ENCODE measurements at regions not wholly inside any gene's neighbourhood (a gene's known extent, or its start where the extent isn't known, plus 50 kb on each side); places are given as distances from the start of the nearest gene placed in this dataset. TPM values are rescaled to one million over a fixed set of nuclear protein-coding genes. Genes with fewer than 3 reads are reported as not detected.

DNA sequence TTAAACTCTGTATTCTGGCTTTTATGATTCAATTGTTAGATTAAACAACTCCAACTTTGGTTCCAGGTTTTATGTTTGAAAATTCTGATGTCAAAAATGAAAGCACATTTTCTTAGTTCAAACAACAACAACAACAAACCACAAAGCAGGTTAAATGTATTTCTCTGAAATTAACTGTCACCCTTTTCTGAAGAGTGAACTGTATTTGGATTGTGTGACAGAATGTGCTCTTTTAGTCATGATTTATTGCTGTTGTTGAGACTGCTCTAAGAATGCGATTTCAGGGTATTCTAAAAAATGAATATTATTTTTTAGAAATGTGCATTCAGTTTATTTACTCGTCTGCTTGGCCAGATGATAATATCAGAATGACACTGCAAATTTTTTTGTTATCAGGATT lies 144.1 kb downstream of the GNAI1 start:
- POLR2A ChIA-PET = interaction anchor here (0.6 kb wide), 1 partner anchor 192 kb away, joined by 5 read pairs; no protein-coding TSS in a partner anchor
- Histone ChIP-seq H3K4me1 (ENCODE audit: insufficient read depth, low read length, poor library complexity, severe bottlenecking) (no peaks in the 10 kb centered on the region), H3K9me2 (ENCODE audit: insufficient read depth, low read length) (no peaks in the 10 kb centered on the region), H2AFZ (ENCODE audit: low read length) (no peak overlapping the region), H3K79me2 (ENCODE audit: insufficient read depth, low read depth, low read length) (no peaks in the 10 kb centered on the region), H3K36me3 (ENCODE audit: insufficient read depth, low read length) (no peaks in the 10 kb centered on the region), H3K4me2 (ENCODE audit: low read length) (no peak overlapping the region), H4K20me1 (ENCODE audit: insufficient read depth, low read length) (no peaks in the 10 kb centered on the region), H3K27ac (ENCODE audit: low read depth, low read length, poor library complexity, severe bottlenecking) (no peak overlapping the region), H3K9me3 (ENCODE audit: low read length) (no peaks in the 10 kb centered on the region), H3K4me3 (ENCODE audit: low read depth, low read length, poor library complexity, severe bottlenecking) (no peak overlapping the region)
- DNase-seq (ENCODE audit: low spot score) = no peak
- TF ChIP-seq, protein P1, sequence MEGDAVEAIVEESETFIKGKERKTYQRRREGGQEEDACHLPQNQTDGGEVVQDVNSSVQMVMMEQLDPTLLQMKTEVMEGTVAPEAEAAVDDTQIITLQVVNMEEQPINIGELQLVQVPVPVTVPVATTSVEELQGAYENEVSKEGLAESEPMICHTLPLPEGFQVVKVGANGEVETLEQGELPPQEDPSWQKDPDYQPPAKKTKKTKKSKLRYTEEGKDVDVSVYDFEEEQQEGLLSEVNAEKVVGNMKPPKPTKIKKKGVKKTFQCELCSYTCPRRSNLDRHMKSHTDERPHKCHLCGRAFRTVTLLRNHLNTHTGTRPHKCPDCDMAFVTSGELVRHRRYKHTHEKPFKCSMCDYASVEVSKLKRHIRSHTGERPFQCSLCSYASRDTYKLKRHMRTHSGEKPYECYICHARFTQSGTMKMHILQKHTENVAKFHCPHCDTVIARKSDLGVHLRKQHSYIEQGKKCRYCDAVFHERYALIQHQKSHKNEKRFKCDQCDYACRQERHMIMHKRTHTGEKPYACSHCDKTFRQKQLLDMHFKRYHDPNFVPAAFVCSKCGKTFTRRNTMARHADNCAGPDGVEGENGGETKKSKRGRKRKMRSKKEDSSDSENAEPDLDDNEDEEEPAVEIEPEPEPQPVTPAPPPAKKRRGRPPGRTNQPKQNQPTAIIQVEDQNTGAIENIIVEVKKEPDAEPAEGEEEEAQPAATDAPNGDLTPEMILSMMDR (conservative IDR thresholded peaks at IDR 0.05; ENCODE audit: low read length) = no peak
- TF ChIP-seq EZH2phosphoT487 (IDR thresholded peaks at IDR 0.05; ENCODE audit: borderline replicate concordance, low read depth, low read length) = no peak
- intact Hi-C loops (cut with micrococcal nuclease; ENCODE audit: unreplicated experiment) = no loop called here
- CTCF ChIA-PET (ENCODE audit: unreplicated experiment) = no interaction called here
- no TSS peak for BruUV-seq (replicated peaks)

DNA sequence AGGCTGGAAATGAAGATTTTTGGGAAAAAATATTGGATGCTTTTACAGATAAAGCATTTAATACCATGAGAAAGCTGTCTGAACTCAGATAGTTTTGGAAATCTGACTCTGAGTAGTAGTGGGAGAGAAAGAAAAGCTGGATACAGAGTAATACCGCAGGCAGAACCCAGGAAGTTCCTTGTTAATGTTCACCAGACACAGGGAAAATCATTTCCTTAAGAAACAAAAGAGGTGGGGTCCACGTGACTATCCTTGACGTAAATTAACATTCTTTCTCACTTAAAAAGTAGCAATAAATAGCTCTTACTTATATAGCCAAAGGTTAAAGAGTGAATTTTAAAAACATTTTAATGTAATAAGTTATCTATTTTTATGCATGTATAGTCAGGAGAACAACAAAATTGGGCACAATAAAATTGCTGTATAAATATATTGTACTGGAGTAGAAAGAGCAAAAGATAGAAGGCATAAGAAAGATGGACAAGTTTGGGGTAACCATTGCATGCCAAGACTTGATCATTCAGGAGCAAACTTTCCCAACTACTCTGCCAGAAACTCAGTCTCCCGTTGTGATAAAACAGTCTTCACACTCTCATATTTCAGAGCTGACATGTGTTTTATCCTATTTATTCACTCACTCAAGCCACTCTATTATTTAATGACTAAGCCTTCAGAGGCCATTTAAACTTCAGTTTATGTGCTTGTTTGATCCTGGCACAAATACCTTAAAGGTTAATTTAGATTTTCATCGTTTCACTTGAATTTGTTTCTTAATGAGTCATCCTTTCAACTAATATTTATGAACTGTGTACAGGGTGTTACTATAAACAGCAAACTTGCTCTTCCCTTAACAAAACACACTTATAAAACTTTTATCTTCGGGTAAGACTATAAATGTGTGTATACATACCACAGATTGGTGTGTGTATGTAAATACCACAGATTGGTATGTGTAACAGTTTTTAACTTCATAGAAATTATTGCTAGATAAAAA lies 143.1 kb downstream of the GNAI1 start:
- H3K4me3 ChIP-seq (ENCODE audit: low read depth, low read length, poor library complexity, severe bottlenecking) = no peak overlapping the region
- H2AFZ ChIP-seq (ENCODE audit: low read length) = no peak overlapping the region
- no peaks in the 10 kb centered on the region for H3K79me2 ChIP-seq (ENCODE audit: insufficient read depth, low read depth, low read length)
- H3K27ac ChIP-seq (ENCODE audit: low read depth, low read length, poor library complexity, severe bottlenecking) = no peak overlapping the region
- TF ChIP-seq EZH2phosphoT487 (IDR thresholded peaks at IDR 0.05; ENCODE audit: borderline replicate concordance, low read depth, low read length) = no peak
- TF ChIP-seq, protein P1 (conservative IDR thresholded peaks at IDR 0.05; ENCODE audit: low read length) = no peak
- no TSS peak for BruUV-seq (replicated peaks)
- no peaks in the 10 kb centered on the region for H4K20me1 ChIP-seq (ENCODE audit: insufficient read depth, low read length)
- ChIA-PET CTCF (ENCODE audit: unreplicated experiment) (no interaction called here), POLR2A (interaction anchor here (0.6 kb wide), 1 partner anchor 1878 kb away, joined by 3 read pairs; no protein-coding TSS in a partner anchor)
- no peaks in the 10 kb centered on the region for H3K36me3 ChIP-seq (ENCODE audit: insufficient read depth, low read length)
- H3K9me2 ChIP-seq (ENCODE audit: insufficient read depth, low read length) = no peaks in the 10 kb centered on the region
- H3K4me1 ChIP-seq (ENCODE audit: insufficient read depth, low read length, poor library complexity, severe bottlenecking) = no peaks in the 10 kb centered on the region
- no peaks in the 10 kb centered on the region for H3K9me3 ChIP-seq (ENCODE audit: low read length)
- intact Hi-C loops (cut with micrococcal nuclease; ENCODE audit: unreplicated experiment) = no loop called here
- no peak for DNase-seq (ENCODE audit: low spot score)
- H3K4me2 ChIP-seq (ENCODE audit: low read length) = no peak overlapping the region

Small RNA genes in the stretch of these regions (small RNA-seq; reads per million reads assigned to genes)
- gene RN7SL35P (not detected), gene SNRPBP1 (not detected)

Measured in OCI-LY7 (cell line).